Endothelial cell of umbilical vein (primary cell): ENCODE measurements at regions not wholly inside any gene's neighbourhood (a gene's known extent, or its start where the extent isn't known, plus 50 kb on each side); places are given as distances from the start of the nearest gene placed in this dataset.

Experiments used
- BruUV-seq: library from RNA; stranded (reverse); fragments of 400-500 nt; replicated peaks from 2 replicates; lab custom pipeline; 2021; lab: Mats Ljungman, UMichigan
- CTCF ChIA-PET: fragments of 300-600, 350-600 bp; sonication (Branson Sonifier 250); formaldehyde crosslinking; loops from one replicate; lab custom pipeline; 2021; ENCODE audit warnings: antibody characterized with exemption, inconsistent platforms; lab: Charles Lee
- POLR2A ChIA-PET: fragments of 300-600, 350-600 bp; sonication (Branson Sonifier 250); formaldehyde crosslinking; loops from one replicate; lab custom pipeline; 2021; ENCODE audit warnings: antibody characterized with exemption, inconsistent platforms; lab: Charles Lee
- DNase-seq: peaks from one replicate; pipeline ENCODE4 v3.0.0-alpha.2; 2011; ENCODE audit warnings: low read depth, low spot score
- FAIRE-seq: peaks from 2 replicates; lab custom pipeline; 2011; peaks lifted over from hg19 to GRCh38; lab: Jason Lieb, UNC
- H2AFZ ChIP-seq: 2 replicates; pipeline ENCODE4 v1.6.0; 2012; ENCODE audit warnings: low read depth, low read length, control low read depth, inconsistent platforms
- H3K27ac ChIP-seq: 2 replicates; pipeline ENCODE4 v1.5.1; 2011; ENCODE audit warnings: low read depth, mild to moderate bottlenecking, control low read depth, low read length, moderate library complexity; ENCODE audit not compliant: insufficient read depth
- H3K27me3 ChIP-seq, 2 experiments: 2 replicates each; pipeline versions ENCODE4 v1.6.0 to v1.6.1; 2011; ENCODE audit warnings: low read length in 2 of 2, mixed read lengths in 1 of 2; ENCODE audit not compliant: control insufficient read depth in 2 of 2, insufficient read depth in 2 of 2
- H3K36me3 ChIP-seq, 2 experiments: 2 replicates in 1 of 2; 3 replicates in 1 of 2; pipeline ENCODE4 v1.5.1; 2011; ENCODE audit warnings: low read length in 2 of 2, mild to moderate bottlenecking in 1 of 2, moderate library complexity in 1 of 2; ENCODE audit not compliant: control insufficient read depth in 2 of 2, insufficient read depth in 2 of 2; ENCODE audit errors: extremely low read depth in 1 of 2
- H3K4me1 ChIP-seq: 3 replicates; pipeline ENCODE4 v1.5.1; 2011; ENCODE audit warnings: mild to moderate bottlenecking, low read length; ENCODE audit not compliant: control insufficient read depth, insufficient read depth; ENCODE audit errors: extremely low read depth
- H3K4me2 ChIP-seq: 2 replicates; pipeline ENCODE4 v1.6.1; 2011; ENCODE audit warnings: low read length, control low read depth, mixed read lengths; ENCODE audit not compliant: insufficient read depth
- H3K4me3 ChIP-seq, 3 experiments: fragments of 200-600 bp in 1 of 3; sonication (generic), shearing (Covaris generic) in 1 of 3; replicated peaks in 1 of 3; 2 replicates each; pipeline ENCODE4 v1.5.1; 2011 to 2016; ENCODE audit warnings: control low read depth in 3 of 3, low read length in 3 of 3, mild to moderate bottlenecking in 2 of 3, inconsistent platforms in 1 of 3, low read depth in 1 of 3, moderate library complexity in 1 of 3; ENCODE audit not compliant: insufficient read depth in 1 of 3
- H3K79me2 ChIP-seq: 2 replicates; pipeline ENCODE4 v1.6.0; 2012; ENCODE audit warnings: low read length, inconsistent platforms; ENCODE audit not compliant: control insufficient read depth, insufficient read depth
- H3K9ac ChIP-seq: replicated peaks from 2 replicates; pipeline ENCODE3; 2011; ENCODE audit warnings: low read length, control low read depth; ENCODE audit not compliant: insufficient read depth; ENCODE audit errors: extremely low read depth
- H3K9me1 ChIP-seq: replicated peaks from 3 replicates; pipeline ENCODE4 v1.6.0; 2011; ENCODE audit warnings: mild to moderate bottlenecking, low read length; ENCODE audit not compliant: control insufficient read depth, insufficient read depth; ENCODE audit errors: extremely low read depth
- H3K9me3 ChIP-seq: replicated peaks from 2 replicates; pipeline ENCODE4 v1.5.1; 2012; ENCODE audit warnings: low read length, inconsistent platforms; ENCODE audit not compliant: control insufficient read depth, insufficient read depth
- H4K20me1 ChIP-seq: replicated peaks from 2 replicates; pipeline ENCODE3; 2011; ENCODE audit warnings: mild to moderate bottlenecking, low read length; ENCODE audit not compliant: control insufficient read depth, insufficient read depth; ENCODE audit errors: extremely low read depth
- EZH2 ChIP-seq: IDR thresholded peaks from 2 replicates; pipeline ENCODE4 v1.6.1; 2012; ENCODE audit warnings: borderline replicate concordance, low read depth, mild to moderate bottlenecking, moderate library complexity, low read length, inconsistent platforms; ENCODE audit not compliant: severe bottlenecking
- FOS ChIP-seq: IDR thresholded peaks from 2 replicates; pipeline ENCODE4 v1.6.1; 2011; ENCODE audit warnings: mild to moderate bottlenecking, low read length, moderate library complexity, borderline replicate concordance; ENCODE audit not compliant: insufficient read depth
- JUN ChIP-seq: IDR thresholded peaks from 2 replicates; pipeline ENCODE4 v1.6.1; 2011; ENCODE audit warnings: borderline replicate concordance, low read depth; ENCODE audit not compliant: insufficient read length, insufficient read depth
- MYC ChIP-seq: IDR thresholded peaks from one replicate; pipeline ENCODE4 v1.6.1; 2011; ENCODE audit warnings: mild to moderate bottlenecking, low read depth, low read length
- POLR2AphosphoS5 ChIP-seq: IDR thresholded peaks from 2 replicates; pipeline ENCODE4 v1.6.1; 2012; ENCODE audit warnings: low read depth, mild to moderate bottlenecking, control low read depth, low read length, moderate library complexity; ENCODE audit not compliant: insufficient read depth
- dilution Hi-C: fragments of 300-500 bp; cut with MboI; formaldehyde crosslinking; loops from one replicate; pipeline ENCODE4 v1.15.0; 2019; ENCODE audit warnings: low sequenced_read_pairs; ENCODE audit not compliant: extremely low pct_ligation_motif_present
- intact Hi-C: fragments of 100-400 bp; cut with micrococcal nuclease; formaldehyde crosslinking; loops from one replicate; pipeline ENCODE4 v1.10.0; 2022
- TF ChIP-seq, protein P1 (sequence below): IDR thresholded peaks from 2 replicates; pipeline ENCODE4 v1.6.1; 2011; ENCODE audit not compliant: insufficient read depth, insufficient read length

DNA sequence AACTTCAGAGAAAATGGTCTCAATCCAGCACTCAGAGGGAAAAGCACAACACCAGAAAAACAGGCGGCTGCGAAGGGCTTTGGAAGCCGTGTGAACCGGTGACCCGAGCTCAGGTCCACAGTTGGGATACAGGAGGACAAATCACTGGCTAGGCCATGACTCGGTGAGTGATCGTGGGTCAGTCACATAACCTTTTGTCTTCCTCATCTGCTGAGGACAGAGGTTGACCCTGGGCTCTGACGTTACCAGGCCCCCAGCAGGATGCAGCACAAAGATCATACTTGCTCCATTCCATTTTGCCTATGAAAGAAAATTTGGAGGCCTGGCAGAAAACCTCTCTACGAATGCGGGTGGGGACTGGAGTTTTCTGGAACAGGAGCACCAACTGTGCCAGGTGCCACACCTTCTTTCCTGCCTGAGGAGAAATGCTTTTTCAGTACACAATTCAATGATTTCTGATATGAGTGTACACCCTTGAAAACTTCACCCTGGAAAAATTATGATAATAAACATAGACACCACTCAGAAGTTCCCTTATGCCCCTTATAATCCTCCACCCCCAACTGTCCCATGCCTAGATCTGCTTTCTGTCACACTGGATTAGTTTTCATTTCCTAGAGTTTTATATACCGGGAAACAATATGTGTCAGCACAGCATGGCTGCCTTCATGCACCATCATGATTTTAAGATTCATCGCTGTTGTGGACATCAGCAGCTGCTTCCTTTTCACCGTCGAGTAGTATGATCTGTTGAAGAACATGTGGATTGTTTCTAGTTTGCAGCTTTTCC is 85.3 kb upstream of the RALGAPA2 start:
- Histone ChIP-seq H3K9ac (no peak overlapping the region), H3K4me1 (peaks cover 12% of the 10 kb centered on the region), H3K79me2 (no peaks in the 10 kb centered on the region), H3K4me2 (no peak overlapping the region), H2AFZ (no peak overlapping the region), H3K27me3 (peaks cover 2 to 7% of the 10 kb centered on the region in 2 experiments), H3K9me1 (no peaks in the 10 kb centered on the region), H3K27ac (no peak overlapping the region), H3K36me3 (no peaks in the 10 kb centered on the region), H3K4me3 (no peak overlapping the region), H4K20me1 (no peaks in the 10 kb centered on the region), H3K9me3 (no peaks in the 10 kb centered on the region)
- no peak for DNase-seq
- intact Hi-C loops (no loop called here), dilution Hi-C loops (no loop called here)
- ChIA-PET CTCF (interaction anchor here (1.5 to 1.9 kb wide), 2 partner anchors 9 to 21 kb away, joined by 4 read pairs; no protein-coding TSS in a partner anchor), POLR2A (no interaction called here)
- FAIRE-seq, result no peak
- no TSS peak for BruUV-seq
- TF ChIP-seq MYC (no peak), EZH2 (no peak), JUN (no peak), FOS (no peak), POLR2AphosphoS5 (no peak)
- TF ChIP-seq, protein P1, sequence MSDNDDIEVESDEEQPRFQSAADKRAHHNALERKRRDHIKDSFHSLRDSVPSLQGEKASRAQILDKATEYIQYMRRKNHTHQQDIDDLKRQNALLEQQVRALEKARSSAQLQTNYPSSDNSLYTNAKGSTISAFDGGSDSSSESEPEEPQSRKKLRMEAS, result no peak
